NCI-H2227 treated with DMSO at 0.1 percent for 48 hours (cell line): ENCODE measurements at regions not wholly inside any gene's neighbourhood (a gene's known extent, or its start where the extent isn't known, plus 50 kb on each side); places are given as distances from the start of the nearest gene placed in this dataset.

Source experiments
- DNase-seq: peaks from one replicate; lab custom pipeline; 2025; lab: John Stamatoyannopoulos, UW

DNA sequence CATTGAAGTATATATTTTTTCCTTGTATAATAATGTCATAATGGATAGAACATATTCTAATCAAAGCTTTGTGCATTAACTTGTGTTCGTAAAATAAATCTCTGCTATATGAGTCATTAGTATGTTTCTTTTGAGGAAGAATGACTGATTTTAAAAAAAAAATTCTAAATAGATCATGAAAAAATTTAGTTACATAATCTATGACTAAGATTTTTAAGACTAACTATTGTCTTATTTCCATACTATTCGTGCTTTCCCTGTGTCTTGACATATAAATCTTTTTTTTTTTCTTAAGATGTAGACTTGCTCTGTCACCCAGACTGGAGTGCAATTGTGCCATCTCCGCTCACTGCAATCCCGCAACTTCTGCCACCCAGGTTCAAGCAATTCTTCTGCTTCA, 226.1 kb downstream of the DSEL start:
- no peak for DNase-seq

DNA sequence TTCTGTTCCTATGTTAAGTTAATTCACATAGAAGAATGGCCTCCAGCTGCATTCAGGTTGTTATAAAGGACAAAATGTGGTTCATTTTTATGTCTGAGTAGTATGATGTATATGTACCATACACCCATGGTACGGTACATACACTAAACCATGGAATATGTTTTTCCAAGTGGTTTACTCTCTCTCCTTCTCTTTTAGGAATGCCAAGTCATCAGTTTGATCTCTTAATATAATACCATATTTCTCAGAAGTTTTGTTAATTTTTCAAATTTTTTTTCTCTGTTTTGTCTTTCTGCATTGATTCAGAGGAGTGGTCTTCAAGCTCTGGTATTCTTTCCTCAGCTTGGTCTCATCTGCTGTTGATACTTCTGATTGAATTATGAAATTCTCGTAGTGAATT, 230.9 kb downstream of the DSEL start:
- no peak for DNase-seq

DNA sequence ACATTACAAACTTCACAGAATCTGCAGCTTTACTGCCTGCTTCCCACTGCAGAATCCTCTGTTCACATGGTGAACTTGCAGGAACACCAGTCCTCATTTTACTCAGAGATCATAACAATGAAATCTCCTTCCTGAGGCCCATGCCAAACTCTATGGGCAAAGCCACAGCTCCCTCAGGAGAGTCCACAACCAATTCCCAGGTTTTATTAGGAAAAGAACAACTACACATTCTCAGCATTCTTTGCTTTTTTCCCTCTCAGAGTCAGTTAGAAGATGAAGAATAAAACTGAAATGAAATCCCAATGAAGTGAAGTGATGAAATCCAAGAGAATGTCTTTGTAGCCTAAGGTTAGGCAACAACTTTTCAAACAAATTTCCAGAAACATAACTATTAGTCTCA, 233.7 kb downstream of the DSEL start:
- DNase-seq, result no peak

DNA sequence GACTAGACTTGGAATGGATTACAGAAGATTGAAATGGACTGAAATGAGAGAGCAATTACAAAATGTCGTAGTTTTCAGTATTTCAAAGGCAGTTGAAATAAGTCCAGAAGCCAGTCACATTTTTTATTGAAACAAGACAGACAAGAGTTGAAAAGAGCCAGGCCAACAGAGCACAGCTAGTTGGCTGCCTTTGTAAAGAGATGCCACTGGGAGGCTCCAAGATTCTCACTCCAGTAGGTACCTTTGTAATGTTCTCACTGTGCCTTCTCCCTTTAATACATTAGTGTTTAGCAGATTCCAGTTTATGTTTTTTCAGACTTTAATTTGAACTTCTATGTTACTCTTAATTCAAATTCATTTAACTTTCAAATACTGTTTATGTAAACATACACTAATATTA, 234.8 kb downstream of the DSEL start:
- DNase-seq, result no peak

DNA sequence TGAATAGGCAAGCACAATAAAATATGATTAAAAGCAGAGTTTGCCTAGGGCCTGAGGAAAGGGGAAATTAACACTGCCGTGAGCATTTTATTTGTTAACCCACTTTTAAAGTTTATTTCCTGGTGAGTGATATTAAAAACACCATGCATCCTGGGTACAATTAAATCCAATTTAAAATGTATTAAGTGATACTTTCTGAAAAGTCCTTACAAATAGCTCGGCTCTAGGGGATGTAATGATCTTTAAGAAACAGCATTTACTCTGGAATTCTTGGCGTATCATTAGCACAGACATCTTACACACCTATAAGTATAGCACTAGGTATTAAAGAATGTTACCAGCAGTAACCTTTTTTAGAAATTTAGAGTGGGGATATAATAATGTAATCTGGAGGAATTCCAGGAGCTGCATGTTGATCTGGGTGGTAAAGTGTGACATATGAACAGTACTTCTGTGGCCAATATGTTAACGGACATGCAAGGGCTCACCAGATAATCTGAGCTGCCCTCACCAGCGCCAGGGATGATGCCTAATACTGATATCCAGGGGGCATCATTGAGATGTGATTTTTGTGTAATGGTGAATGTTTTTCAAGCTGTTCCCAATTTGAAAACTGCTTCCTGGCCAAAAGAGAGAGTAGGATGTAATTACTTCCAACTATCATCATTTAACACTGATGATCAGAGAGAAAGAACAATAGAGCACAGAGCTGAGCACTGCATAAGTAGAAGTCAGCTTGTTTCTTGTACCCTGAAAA, 235.9 kb downstream of the DSEL start:
- no peak for DNase-seq

DNA sequence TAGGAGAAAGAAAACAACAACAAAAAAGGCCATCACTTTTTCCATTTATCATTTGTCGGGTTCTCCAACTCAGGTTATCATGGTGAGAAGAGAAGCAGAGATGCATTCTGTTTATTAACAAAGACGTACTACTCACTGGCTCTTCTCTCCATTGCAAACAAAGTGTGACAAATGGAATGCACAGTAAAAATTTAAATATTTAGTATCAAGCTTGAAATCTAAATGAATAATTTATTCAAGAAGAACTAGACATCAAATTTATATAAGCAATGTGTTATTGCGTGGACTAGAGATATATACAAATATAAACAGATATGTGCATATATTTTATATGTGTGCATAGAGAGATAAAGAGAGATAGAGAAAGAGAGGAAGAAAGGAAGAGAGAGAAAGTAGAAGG, 236.5 kb downstream of the DSEL start:
- DNase-seq, result no peak

DNA sequence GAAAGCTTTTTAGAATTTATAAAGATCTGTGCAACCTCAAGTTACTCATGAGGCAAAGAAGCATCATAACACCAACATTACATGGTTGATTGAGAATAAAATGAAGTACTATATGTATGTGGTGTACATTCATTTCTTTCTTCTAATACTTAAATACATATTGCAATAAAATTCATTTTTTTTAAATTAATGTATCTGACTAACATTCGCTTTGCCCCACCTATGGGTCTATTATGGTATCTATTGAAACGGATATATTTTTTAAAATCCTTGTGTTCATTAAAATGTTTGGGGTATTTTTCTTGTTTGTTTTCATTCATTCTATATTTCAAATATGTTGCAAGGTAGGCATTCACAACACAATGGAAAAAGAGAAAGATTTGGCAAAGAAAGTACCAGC, 237.5 kb downstream of the DSEL start:
- no peak for DNase-seq

DNA sequence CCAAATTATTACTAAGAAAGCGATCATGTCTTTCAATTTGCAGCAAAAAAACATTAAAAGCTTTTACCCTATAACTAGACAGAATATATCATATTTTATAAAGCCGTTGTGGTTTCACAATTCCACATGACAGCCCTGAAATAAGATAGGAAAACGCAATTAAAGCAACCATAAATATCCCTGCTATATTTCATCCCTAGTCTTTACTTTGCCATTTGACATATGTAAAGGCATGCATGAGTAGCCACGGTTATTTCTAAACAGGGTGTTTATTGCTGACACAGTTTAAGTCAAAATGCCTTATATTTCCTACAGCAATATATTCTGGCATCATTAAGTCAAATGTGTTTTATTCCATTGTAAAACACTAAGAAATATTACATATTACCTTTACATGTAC, 239.9 kb downstream of the DSEL start:
- DNase-seq, result no peak

DNA sequence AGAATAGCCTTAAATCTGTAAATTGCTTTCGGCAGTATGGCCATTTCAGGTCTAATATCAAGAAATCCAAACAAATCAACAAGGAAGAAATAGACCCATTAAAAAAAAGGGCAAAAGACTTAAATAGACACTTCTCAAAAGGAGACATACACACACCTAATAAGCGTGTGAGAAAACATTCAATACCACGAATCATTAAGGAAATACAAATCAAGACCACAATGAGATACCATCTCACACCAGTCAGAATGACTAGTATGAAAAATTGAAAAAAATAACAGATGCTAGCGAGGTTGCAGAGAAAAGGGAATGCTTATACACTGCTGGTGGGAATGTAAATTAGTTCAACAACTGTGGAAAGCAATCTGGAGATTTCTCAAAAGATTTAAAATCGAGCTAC, 243.2 kb downstream of the DSEL start:
- DNase-seq, result no peak

DNA sequence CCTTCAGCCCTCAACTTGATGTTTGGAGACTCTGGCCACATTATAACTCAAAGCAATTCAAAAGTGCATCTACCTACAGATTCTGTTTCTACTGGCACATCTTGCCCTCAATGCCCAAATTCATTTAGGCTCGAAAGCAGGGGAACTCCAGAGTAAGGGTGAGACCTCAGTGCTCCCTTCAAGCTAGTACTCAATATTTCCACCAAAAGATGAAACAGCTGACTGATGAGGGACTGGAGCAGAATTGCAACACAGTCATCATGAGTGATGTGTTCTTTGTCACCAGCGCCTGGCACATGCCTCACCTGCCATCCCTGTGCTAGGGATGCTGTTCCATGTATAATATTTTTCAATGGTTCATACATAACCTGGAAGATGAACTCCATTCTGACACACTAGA, 247.3 kb downstream of the DSEL start:
- DNase-seq, result no peak

DNA sequence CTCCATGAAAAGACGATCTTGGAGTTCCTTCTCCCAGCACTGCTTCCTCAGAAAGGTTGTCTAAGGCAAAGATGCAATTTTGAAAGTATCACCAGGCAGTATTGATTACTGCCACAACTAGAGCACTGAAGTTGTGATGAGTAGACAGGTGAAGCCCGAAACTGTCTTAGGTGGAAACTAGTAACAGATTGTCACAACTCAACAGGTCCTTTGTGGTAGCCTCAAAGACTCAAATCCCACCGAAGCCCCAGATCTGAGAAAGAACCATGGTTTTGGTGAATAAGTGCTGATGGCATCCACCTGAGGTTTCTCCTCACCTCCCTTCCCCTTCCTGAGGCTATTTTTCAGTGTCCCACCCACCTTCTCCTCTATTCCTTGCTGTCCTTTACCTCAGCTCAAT, 248.0 kb downstream of the DSEL start:
- no peak for DNase-seq

DNA sequence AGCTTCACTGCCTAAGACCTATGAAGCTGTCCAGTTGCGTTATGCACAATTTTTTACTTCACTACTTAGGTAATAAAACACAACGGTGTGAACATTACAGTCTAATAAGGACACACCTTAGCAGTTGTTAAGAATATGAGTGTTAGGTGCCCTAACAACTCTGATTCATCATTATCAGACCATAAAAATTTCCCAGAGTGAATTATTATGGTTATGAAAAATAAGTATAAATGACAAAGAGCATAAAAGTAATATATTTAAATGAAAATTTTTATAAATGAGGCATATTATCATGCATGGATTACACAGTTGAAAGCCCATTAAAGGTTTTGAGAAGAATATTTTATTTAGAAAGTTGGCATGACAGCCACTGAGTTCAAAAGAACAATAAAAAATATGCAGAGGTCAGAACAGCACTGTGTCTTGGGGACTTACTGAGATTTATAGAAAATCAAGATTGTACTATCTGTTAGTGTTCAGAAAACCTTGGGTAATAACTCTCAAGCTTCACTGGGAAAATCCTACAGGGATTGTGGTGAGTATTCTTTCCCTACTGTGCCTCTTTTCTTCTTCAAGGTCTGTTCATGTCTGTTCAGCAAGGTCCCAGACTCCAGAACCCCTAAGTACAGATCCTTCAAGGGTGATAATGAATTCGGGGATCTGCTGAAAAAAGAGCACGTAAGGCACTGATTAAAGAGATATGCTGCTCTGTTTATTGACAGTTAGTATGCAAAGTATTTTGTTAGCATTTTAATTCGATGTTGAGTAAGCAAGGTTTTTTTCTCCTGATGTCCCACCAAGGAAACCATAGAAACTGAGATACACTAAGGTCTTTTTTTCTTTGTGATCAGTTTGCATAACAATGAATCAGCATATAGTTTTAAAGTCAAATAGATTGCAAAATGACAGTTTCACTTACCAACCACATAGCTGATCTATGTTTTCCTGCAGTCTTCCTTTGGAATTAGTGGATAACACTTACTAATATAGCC, 250.0 kb downstream of the DSEL start:
- no peak for DNase-seq

DNA sequence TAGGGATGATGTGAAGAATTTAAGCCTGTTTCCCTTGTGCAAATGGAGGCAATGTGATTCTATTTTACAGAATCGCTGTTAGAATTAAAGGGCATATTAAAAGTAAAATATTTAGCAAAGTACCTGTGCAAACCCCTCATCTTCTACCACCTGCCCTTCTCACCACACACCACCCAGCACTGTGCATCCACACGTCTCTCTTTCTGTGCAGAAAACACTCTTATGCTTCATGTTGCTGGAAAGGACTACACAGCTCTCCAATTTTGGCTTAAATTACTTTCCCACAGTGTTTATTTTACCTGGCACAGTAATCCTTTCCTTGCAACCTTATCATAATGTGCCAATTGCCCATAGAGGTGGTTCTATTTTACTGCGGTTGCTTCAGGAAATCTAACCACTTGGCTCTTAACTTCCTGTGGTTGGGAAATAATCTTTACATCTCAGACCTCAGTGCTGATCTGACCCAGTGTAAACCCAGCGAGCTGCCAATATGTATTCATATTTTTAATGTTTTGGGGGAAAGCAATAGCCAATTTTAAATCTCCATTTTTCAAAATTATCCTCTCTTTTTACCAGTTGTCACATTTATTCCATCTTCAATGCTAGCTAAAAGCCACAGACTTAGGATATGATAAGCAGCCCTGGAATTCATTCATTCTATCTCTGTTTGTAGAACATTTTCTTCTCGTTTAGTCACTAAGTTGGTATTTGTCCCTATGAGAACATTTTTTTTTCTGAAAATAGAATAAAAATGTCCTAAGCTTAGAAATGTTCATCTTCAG, 250.9 kb downstream of the DSEL start:
- no peak for DNase-seq

DNA sequence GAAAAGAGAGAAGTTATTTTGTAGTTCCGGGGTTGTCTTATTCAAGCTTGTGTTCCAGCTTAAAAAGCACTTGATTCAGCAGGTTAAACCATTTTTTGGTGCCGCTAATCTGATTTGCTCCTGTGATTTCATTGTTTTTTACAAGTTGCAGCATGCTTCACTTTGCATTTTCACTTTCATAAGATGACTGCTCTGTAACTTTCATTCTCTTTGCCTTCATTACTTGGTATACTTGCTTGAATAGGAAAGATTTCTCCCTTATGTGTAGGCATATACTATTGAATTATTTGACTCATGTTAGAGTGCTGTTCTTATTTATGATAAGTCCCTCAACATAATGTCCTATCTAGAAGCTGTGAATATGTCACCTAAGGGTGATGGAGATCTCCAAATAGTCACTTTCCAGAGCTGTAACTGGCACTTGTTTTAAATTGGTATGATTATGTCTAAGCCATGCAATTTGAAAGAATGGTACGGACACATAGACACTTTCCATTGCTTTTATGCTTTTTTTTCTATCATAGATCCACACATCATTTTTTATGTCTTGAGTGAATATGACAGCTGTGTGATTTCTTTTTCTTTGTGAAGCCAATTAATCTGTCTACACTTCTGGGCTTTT, 254.5 kb downstream of the DSEL start:
- peak; percentile 66 for DNase-seq

DNA sequence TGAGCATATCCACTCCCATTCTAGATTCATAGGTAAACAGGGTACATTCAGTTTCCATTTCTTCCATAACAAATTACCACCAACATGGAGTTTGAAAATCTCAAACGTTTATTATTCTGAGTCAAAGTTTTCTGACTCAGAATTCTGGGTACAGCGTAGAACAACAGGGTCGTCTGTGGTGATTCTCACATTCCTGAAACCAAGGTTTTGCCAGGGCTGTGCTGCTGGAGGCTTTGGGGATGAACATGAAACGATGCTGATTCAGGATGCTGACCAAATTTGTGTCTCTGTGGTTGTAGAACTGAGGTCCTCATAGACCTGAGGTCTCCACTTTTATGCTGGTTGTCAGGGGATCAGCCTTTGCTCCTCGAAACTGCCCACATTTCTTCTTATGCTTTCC, 255.7 kb downstream of the DSEL start:
- DNase-seq, result no peak

DNA sequence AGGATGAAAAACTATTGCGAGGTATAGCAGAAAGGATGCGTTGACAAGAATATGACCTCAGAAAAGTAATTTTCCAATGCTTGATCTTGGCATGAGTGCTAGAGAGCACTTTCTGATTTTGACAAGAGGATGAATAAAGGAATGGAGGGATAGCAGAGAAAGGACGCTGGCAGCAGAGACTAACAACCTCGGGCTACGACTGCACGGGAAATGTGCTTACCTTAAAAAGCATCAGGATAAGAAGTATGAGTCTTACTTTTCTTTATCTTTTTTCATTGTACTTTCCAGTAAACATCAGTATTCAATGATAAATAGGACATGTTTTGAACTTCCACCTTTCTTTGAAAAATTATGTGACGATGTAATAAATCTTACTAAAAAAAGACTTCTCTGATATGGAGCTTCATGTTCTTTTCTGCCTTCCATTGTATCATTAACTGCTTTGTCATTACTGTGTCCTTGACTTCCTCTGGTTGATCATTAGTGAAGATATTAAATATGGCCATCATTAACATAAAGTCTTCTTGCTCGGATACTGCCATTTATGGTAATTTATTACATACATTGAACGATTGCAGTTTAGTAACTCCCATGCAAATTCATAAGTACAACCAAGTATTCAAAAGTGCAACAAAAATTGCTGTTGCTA, 265.6 kb downstream of the DSEL start:
- no peak for DNase-seq

DNA sequence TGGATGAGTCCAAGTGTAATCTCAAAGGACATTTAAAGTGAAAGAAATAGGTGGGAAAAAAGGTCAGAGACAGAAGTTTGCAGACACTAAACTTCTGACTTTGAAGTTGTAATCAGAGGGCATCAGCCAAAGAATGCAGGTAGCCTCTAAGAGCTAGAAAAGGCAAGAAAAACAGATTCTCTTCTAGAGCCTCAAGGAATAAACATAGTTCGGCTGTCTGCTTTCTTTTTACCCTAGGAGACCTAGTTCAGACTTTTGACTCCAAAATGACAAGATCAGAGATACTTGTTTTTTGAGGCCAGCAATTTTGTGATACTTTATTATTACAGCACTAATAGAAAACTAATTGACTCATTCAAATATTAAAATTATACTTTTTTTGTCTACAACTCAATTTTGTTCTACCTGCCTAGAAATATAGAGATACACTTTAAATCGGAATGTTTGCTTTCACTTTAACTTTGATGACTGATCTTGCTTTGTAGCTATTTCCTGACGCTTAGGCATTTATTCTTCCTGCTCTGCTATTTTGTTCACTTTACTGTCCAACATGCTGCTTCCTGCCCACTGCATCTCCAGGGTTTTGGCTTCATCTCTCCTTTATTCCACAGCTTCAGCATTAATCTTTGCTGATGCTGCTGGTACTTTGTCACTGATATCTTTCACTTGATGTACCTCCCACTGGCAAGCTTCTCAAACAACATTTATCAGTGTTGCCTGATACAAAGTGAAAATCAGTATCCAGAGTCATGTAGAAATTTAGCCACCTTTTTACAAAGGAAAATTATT, 272.5 kb downstream of the DSEL start:
- no peak for DNase-seq

DNA sequence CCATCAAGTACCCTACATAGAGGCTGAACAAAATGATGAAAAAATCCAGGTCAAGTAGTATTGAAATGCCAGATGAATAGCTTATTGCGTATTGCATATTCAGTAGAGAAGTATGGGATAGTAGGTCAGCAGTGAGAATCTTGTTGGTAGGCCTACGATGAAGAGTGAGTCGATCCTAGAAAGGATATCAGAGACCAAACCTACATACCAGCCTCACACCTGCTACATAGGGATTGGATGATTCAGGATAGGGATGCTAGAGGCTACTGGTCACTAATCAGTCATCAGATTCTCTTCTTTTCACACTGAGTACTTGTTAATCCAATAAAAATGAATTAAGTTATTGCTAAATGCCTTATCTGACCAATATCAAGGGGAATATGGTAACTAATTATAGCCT, 274.5 kb downstream of the DSEL start:
- no peak for DNase-seq

DNA sequence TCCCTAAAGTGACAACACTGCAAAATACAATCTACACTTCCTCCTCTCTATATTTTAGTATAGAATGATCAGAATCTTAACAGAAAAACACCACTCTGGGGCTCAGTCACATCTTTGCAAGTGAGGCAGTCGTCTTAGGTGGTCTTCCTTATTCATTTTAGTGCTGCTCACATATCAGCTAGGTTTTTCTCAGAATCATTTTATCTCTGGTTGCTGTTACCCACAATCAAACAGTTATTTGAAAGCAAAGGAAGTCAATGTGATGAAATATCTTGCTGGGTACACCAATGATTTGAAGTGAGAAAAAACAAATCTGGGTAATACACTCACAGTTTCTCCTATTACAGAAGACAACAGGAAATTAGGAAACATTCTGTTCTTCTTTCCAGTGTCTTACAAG, 275.2 kb downstream of the DSEL start:
- DNase-seq, result no peak

DNA sequence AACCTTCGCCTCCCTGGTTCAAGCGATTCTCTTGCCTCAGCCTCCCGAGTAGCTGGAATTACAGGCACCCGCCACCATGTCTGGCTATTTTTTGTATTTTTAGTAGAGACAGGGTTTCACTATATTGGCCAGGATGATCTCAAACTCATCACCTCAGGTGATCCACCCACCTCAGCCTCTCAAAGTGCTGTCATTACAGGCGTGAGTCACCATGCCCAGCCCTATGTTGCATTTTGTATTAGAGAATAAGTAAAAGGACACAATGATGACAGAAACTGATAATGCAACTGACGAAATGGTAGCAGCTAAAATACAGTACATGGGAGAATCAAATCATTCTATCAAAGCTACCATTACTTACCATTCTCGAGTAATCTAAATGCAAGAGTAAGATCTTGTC, 276.7 kb downstream of the DSEL start:
- DNase-seq, result no peak

DNA sequence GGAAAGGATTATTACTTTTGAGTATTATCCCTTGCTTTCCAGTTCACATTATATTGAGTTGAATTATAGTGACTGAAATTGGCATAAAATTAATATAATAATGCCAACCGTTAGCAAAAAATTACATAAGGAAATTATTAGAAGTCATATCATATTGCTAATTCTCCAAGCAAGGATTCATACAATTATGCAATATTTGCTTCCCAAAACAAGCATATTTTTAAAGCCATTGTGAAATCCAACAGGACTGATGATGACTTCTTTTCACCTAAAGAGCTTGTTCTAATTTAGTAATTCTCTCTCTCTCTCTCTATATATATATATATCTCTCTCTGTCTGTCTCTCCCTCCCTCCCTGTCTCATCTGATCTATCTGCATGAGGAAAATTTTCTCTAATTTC, 283.5 kb downstream of the DSEL start:
- no peak for DNase-seq
